ENCODE measurements at regions not wholly inside any gene's neighbourhood (a gene's known extent, or its start where the extent isn't known, plus 50 kb on each side); places are given as distances from the start of the nearest gene placed in this dataset.

DNA sequence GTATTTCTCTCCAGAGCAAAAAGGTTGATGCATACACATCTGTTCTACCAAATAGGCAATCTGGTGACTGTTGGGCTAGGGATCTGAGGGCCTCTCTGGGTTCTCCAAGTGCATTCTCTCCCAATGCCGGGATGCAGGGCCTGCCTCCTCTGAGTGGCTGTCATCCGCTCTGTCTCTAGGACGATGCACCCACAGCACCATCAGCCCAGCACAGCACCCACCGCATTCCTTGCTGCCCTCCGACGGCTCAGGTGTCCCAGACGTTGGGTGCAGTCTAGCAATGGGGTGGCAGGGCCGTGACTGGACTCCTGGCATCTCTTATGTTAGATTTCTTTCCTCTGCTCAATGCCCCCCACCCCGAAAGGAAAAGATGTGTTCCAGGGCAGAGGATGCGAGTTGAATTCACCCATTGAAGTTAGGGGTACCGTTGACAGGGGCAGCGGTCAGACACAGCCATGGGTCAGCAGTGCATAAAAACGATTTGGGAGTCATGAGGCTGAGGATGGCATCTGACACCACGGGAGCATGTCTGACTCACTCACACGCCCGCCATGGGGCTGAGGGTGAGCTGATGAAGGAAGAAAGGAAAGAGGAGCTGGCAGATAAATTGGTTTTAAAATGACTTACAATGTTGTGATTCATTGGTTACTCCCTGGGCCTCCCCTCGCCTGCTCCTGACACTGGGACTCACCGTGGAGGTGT is 93.2 kb upstream of the C14orf180 start:
- TF ChIP-seq, protein P1, sequence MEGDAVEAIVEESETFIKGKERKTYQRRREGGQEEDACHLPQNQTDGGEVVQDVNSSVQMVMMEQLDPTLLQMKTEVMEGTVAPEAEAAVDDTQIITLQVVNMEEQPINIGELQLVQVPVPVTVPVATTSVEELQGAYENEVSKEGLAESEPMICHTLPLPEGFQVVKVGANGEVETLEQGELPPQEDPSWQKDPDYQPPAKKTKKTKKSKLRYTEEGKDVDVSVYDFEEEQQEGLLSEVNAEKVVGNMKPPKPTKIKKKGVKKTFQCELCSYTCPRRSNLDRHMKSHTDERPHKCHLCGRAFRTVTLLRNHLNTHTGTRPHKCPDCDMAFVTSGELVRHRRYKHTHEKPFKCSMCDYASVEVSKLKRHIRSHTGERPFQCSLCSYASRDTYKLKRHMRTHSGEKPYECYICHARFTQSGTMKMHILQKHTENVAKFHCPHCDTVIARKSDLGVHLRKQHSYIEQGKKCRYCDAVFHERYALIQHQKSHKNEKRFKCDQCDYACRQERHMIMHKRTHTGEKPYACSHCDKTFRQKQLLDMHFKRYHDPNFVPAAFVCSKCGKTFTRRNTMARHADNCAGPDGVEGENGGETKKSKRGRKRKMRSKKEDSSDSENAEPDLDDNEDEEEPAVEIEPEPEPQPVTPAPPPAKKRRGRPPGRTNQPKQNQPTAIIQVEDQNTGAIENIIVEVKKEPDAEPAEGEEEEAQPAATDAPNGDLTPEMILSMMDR (IDR thresholded peaks at IDR 0.05; ENCODE audit: partially characterized antibody, unreplicated experiment) = no peak
- Mint-ChIP-seq H3K9me3 (ENCODE audit: unreplicated experiment) (peaks cover 4% of the 10 kb centered on the region), H3K4me1 (ENCODE audit: low read depth, unreplicated experiment) (no peaks in the 10 kb centered on the region), H3K4me3 (ENCODE audit: unreplicated experiment) (no peak overlapping the region), H3K27ac (ENCODE audit: unreplicated experiment) (no peak overlapping the region), H3K36me3 (ENCODE audit: unreplicated experiment) (peaks cover 11% of the 10 kb centered on the region), H3K27me3 (ENCODE audit: unreplicated experiment) (no peaks in the 10 kb centered on the region)
- DNase-seq = no peak

DNA sequence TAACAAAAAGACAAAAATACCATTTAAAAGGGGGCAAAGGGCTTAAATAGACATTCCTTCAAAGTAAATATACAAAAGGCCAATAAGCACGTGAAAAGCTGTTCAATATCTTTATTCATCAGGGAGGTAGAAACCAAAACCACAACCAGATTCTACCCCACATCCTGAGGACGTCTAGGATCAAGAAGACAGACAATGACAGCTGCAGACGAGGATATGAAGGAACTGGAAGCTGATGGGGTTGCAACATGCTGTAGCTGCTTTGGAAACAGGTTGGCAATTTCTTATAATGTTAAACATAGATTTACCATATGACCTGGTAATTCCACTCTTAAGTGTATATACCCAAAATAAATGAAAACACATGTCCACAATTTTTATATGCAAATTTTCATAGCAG is 85.1 kb upstream of the C14orf180 start:
- Mint-ChIP-seq H3K27ac (ENCODE audit: unreplicated experiment) (no peak overlapping the region), H3K4me1 (ENCODE audit: low read depth, unreplicated experiment) (no peaks in the 10 kb centered on the region), H3K27me3 (ENCODE audit: unreplicated experiment) (no peaks in the 10 kb centered on the region), H3K9me3 (ENCODE audit: unreplicated experiment) (peaks cover 5% of the 10 kb centered on the region), H3K4me3 (ENCODE audit: unreplicated experiment) (no peak overlapping the region), H3K36me3 (ENCODE audit: unreplicated experiment) (peaks cover 11% of the 10 kb centered on the region)
- DNase-seq = no peak
- TF ChIP-seq, protein P1 (IDR thresholded peaks at IDR 0.05; ENCODE audit: partially characterized antibody, unreplicated experiment) = no peak

DNA sequence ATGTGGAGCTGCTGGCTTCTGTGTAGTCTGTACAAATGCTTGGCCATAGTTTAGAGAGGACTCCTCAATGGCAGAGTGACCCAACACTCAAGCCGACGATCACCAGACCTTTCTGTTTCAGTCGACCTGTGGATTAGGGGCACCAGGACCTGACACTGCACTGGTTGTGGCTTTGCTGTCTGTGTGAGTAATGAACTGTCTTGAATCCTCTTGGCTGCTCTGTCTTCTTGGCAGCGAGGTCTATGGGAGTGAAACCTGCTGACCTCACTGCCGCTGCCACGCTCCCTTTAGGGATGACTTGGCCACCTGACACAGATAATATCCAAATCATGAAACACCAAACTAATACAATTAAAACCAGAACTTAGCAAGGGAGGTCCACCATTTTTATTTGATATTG is 83.5 kb upstream of the C14orf180 start:
- Mint-ChIP-seq H3K27me3 (ENCODE audit: unreplicated experiment) (no peaks in the 10 kb centered on the region), H3K36me3 (ENCODE audit: unreplicated experiment) (peaks cover 11% of the 10 kb centered on the region), H3K27ac (ENCODE audit: unreplicated experiment) (no peak overlapping the region), H3K9me3 (ENCODE audit: unreplicated experiment) (peaks cover 5% of the 10 kb centered on the region), H3K4me1 (ENCODE audit: low read depth, unreplicated experiment) (no peaks in the 10 kb centered on the region), H3K4me3 (ENCODE audit: unreplicated experiment) (no peak overlapping the region)
- DNase-seq = no peak
- TF ChIP-seq, protein P1 (IDR thresholded peaks at IDR 0.05; ENCODE audit: partially characterized antibody, unreplicated experiment) = no peak

DNA sequence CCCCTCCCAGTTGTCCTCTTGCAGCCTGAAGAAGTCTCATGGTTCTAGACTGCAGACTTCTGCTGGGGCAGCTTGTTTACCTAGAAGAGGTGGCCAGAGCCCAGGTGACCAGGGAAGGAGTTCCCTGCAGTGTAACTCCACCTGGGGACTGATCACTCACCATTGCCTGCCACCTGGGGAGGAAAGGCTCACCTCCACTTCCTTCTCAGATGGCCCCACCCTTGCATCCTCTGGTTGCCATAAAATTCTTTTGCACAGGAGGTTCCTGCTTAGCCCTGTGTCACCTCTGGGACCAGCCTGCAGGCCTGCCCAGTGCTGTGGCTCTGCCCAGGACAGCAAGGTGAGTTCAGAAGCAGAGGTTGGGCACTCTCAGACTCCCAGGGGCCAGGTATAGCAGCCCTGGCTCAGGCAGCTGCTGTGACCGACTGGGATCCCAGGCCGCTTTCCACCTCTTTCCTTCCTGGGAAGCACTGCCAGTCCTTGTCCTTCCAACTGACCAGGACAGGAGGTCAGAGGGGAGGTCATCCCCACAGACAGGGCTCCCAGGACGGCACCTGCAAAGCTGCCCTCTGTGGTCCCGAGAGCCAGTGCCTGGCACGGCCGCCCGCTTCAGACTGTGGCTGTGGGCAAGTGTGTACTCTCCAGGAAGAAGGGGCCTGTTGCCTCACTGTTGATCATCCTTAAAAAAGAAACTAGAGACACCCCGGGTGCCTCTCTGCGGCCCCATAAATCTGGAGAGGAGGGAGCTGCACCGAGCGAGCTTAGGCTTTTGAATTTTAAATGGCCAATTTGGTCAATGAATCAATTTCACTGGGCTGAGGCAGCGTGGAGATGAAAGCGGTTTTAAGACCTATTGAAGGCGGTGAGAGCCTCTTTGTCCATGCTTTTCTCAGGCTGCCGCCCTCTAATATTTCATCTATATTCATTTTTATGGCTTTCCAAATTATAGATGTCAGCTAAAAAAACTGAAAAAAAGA is 79.5 kb upstream of the C14orf180 start:
- H3K9me3 Mint-ChIP-seq (ENCODE audit: unreplicated experiment) = peaks cover 8% of the 10 kb centered on the region

More for the DNA sequence above, 79.5 kb upstream of the C14orf180 start:
- no peak for DNase-seq
- Mint-ChIP-seq H3K4me3 (ENCODE audit: unreplicated experiment) (no peak overlapping the region), H3K27me3 (ENCODE audit: unreplicated experiment) (no peaks in the 10 kb centered on the region), H3K4me1 (ENCODE audit: low read depth, unreplicated experiment) (no peaks in the 10 kb centered on the region), H3K36me3 (ENCODE audit: unreplicated experiment) (peaks cover 20% of the 10 kb centered on the region), H3K27ac (ENCODE audit: unreplicated experiment) (no peak overlapping the region)
- TF ChIP-seq, protein P1 (IDR thresholded peaks at IDR 0.05; ENCODE audit: partially characterized antibody, unreplicated experiment) = no peak

Data from glutamatergic neuron (in vitro differentiated cells).